GM23248 (cell line): ENCODE measurements at regions not wholly inside any gene's neighbourhood (a gene's known extent, or its start where the extent isn't known, plus 50 kb on each side); places are given as distances from the start of the nearest gene placed in this dataset.
"Not testable (repeated sequence)": the region's sequence is repeated elsewhere in the genome, so short reads cannot be mapped to it uniquely, and the experiment has no call there.

Source experiments
- DNase-seq: peaks from one replicate; pipeline ENCODE4 v3.0.0-alpha.2; 2015
- H2AFZ ChIP-seq: fragments of 200-600 bp; sonication (generic); 2 replicates; pipeline ENCODE4 v1.6.1; 2016; ENCODE audit warnings: antibody characterized with exemption
- H3F3A ChIP-seq: fragments of 200-600 bp; sonication (generic); 2 replicates; pipeline ENCODE4 v1.6.1; 2016; ENCODE audit warnings: mild to moderate bottlenecking, antibody characterized with exemption, mixed run types; ENCODE audit not compliant: insufficient read depth
- H3K27ac ChIP-seq: fragments of 200-600 bp; sonication (generic); 2 replicates; pipeline ENCODE4 v1.5.1; 2016; ENCODE audit warnings: mild to moderate bottlenecking
- H3K27me3 ChIP-seq: fragments of 200-600 bp; sonication (generic); replicated peaks from 2 replicates; pipeline ENCODE4 v1.6.1; 2016; ENCODE audit warnings: mild to moderate bottlenecking; ENCODE audit not compliant: insufficient read depth
- H3K36me3 ChIP-seq: fragments of 200-600 bp; sonication (generic); 2 replicates; pipeline ENCODE4 v1.6.1; 2016; ENCODE audit warnings: low read depth, mild to moderate bottlenecking
- H3K4me1 ChIP-seq: fragments of 200-600 bp; sonication (generic); 2 replicates; pipeline ENCODE4 v1.6.1; 2016; ENCODE audit warnings: mild to moderate bottlenecking; ENCODE audit not compliant: insufficient read depth
- H3K4me2 ChIP-seq: fragments of 200-600 bp; sonication (generic); one replicate; pipeline ENCODE4 v1.6.1; 2016; ENCODE audit warnings: mild to moderate bottlenecking; ENCODE audit not compliant: unreplicated experiment
- H3K4me3 ChIP-seq: fragments of 200-600 bp; sonication (generic); 2 replicates; pipeline ENCODE4 v1.5.1; 2016; ENCODE audit warnings: mild to moderate bottlenecking
- H3K79me2 ChIP-seq: fragments of 200-600 bp; sonication (generic); 2 replicates; pipeline ENCODE4 v1.6.1; 2016; ENCODE audit warnings: mild to moderate bottlenecking; ENCODE audit not compliant: insufficient read depth
- H3K9ac ChIP-seq: fragments of 200-600 bp; sonication (generic); 2 replicates; pipeline ENCODE4 v1.6.1; 2016; ENCODE audit warnings: mild to moderate bottlenecking
- H3K9me2 ChIP-seq: fragments of 200-600 bp; sonication (generic); 2 replicates; pipeline ENCODE4 v1.6.1; 2016; ENCODE audit warnings: mixed run types, mild to moderate bottlenecking, moderate library complexity; ENCODE audit not compliant: insufficient read depth
- H3K9me3 ChIP-seq: fragments of 200-600 bp; sonication (generic); one replicate; pipeline ENCODE4 v1.6.1; 2017; ENCODE audit warnings: low read depth
- H4K20me1 ChIP-seq: fragments of 200-600 bp; sonication (generic); 2 replicates; pipeline ENCODE4 v1.6.0; 2016; ENCODE audit not compliant: insufficient read depth
- EZH2 ChIP-seq: fragments of 200-600 bp; sonication (generic); IDR thresholded peaks from 2 replicates; pipeline ENCODE4 v1.6.1; 2018; ENCODE audit warnings: antibody characterized with exemption, mild to moderate bottlenecking; ENCODE audit not compliant: insufficient read depth, poor library complexity, severe bottlenecking
- EZH2phosphoT487 ChIP-seq: fragments of 200-600 bp; sonication (generic); IDR thresholded peaks from 2 replicates; pipeline ENCODE4 v1.6.1; 2018; ENCODE audit warnings: antibody characterized with exemption, moderate library complexity, mild to moderate bottlenecking, low read depth; ENCODE audit not compliant: insufficient read depth
- WGBS, 2 experiments: methylation state at CpG; one replicate each; pipeline ENCODE4 v1.1.6; 2015 to 2017; ENCODE audit warnings: low lambda C conversion rate in 2 of 2, low coverage in 1 of 2; ENCODE audit errors: missing lambda C conversion rate in 2 of 2; 5-methylcytosine and 5-hydroxymethylcytosine counted together
- in situ Hi-C: fragments of 300-500 bp; cut with MboI; formaldehyde crosslinking; loops from 2 replicates; pipeline ENCODE4 v1.15.0; 2020

DNA sequence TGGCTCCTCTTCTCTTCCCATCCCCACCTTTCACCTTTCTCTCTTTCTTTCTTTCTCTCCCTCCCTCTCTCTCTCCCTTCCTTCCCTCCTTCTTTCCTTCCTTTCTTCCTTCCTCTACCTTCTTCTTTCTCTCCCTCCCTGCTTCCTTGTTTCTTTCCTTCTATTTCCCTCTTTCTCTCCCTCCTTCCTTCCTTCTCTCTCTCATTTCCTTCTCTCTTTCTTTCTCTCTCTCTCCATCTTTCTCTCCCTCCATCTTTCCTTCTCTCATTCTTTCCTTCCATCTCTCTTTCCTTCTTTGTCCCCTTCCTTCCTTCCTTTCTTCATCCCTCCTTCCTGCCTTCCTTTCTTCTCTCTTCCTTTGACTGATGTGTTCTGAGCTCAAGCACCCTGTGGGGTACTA lies 1467.0 kb upstream of the DEFB115 start:
- Histone ChIP-seq H3K9me3 (no peaks in the 10 kb centered on the region), H2AFZ (no peak overlapping the region), H3K4me3 (no peak overlapping the region), H3K36me3 (no peaks in the 10 kb centered on the region), H3K27me3 (no peaks in the 10 kb centered on the region), H4K20me1 (no peaks in the 10 kb centered on the region), H3K4me2 (no peak overlapping the region), H3F3A (no peaks in the 10 kb centered on the region), H3K27ac (no peak overlapping the region), H3K4me1 (no peaks in the 10 kb centered on the region), H3K9ac (no peak overlapping the region), H3K9me2 (no peaks in the 10 kb centered on the region), H3K79me2 (no peaks in the 10 kb centered on the region)
- DNase-seq = no peak
- in situ Hi-C loops = no loop called here
- TF ChIP-seq EZH2 = no peak
- TF ChIP-seq EZH2phosphoT487 = no peak

DNA sequence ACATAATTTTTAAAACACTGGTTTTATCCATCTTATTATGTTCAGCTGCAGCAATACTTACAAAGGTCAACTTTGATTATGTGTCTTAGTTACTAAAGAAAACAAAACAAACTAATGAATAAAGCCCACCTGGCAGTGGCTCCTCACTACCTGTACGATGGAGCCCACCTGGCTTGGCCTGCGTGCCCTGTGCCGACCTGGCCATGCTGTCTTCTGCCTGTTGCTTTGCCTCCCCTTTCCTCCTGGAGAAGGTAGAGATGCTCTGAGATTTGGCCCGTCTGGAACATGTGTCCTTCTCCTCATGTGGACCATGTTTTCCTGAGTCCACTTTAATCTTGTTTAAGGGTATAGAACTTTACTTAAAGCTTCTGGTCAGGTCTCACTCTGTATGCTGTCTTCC lies 1426.0 kb upstream of the DEFB115 start:
- H3K9ac ChIP-seq, H3K36me3 ChIP-seq, H3K9me3 ChIP-seq, H3K27ac ChIP-seq, H4K20me1 ChIP-seq, H3K4me1 ChIP-seq, H3K9me2 ChIP-seq, H3K4me2 ChIP-seq, H3K79me2 ChIP-seq, H2AFZ ChIP-seq, H3K4me3 ChIP-seq, H3K27me3 ChIP-seq, in situ Hi-C loops, H3F3A ChIP-seq, DNase-seq: not testable (repeated sequence)
- WGBS, 2 experiments = 3 to 13% methylated on average over 4 of the region's 4 CpGs

- H3K9me3 ChIP-seq, DNase-seq, H3K4me2 ChIP-seq, H3F3A ChIP-seq, in situ Hi-C loops, H3K79me2 ChIP-seq, H3K4me1 ChIP-seq, H3K36me3 ChIP-seq, H3K9me2 ChIP-seq, H4K20me1 ChIP-seq, H2AFZ ChIP-seq, H3K27ac ChIP-seq, H3K4me3 ChIP-seq, H3K9ac ChIP-seq, H3K27me3 ChIP-seq: not testable (repeated sequence)
- 16 to 22% methylated on average over 6 of the region's 6 CpGs for WGBS, 2 experiments
These were observed 1389.5 kb upstream of the DEFB115 start for GRCh38 chr20:29868014-29868413.

DNA sequence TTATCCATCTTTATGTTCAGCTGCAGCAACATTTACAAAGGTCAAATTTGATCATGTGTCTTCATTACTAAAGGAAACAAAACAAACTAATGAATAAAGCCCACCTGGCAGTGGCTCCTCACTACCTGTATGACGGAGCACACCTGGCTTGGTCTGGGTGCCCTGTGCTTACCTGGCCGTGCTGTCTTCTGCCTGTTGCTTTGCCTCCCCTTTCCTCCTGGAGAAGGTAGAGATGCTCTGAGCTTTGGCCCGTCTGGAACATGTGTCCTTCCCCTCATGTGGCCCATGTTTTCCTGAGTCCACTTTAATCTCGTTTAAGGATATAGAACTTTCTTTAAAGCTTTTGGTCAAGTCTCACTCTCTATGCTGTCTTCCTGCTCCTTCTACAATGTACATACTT lies 1388.8 kb upstream of the DEFB115 start:
- H3K9ac ChIP-seq, DNase-seq, H3K36me3 ChIP-seq, H2AFZ ChIP-seq, H3K9me3 ChIP-seq, H3K79me2 ChIP-seq, H3K4me3 ChIP-seq, H3K27ac ChIP-seq, H3K27me3 ChIP-seq, in situ Hi-C loops, H3K4me2 ChIP-seq, H3K4me1 ChIP-seq, H3F3A ChIP-seq, H3K9me2 ChIP-seq, H4K20me1 ChIP-seq: not testable (repeated sequence)
- 3 to 6% methylated on average over 4 of the region's 4 CpGs for WGBS, 2 experiments

- H3K27me3 ChIP-seq, H2AFZ ChIP-seq, H3K9ac ChIP-seq, in situ Hi-C loops, H3K4me2 ChIP-seq, H3K79me2 ChIP-seq, H3K9me3 ChIP-seq, H3K36me3 ChIP-seq, H3K9me2 ChIP-seq, H4K20me1 ChIP-seq, H3K4me3 ChIP-seq, H3K4me1 ChIP-seq, H3K27ac ChIP-seq, H3F3A ChIP-seq, DNase-seq: not testable (repeated sequence)
- 13 to 26% methylated on average over 2 of the region's 2 CpGs for WGBS, 2 experiments
These were observed 1385.6 kb upstream of the DEFB115 start for GRCh38 chr20:29871816-29872215.
